ENCODE measurements at regions not wholly inside any gene's neighbourhood (a gene's known extent, or its start where the extent isn't known, plus 50 kb on each side); places are given as distances from the start of the nearest gene placed in this dataset.

GRCh38 chr4:188297873-188298272, 158.6 kb downstream of the TRIML1 start:
- DNase-seq (ENCODE audit: low read depth), result peak; percentile 40
- no peak overlapping the region for H3K4me3 ChIP-seq (ENCODE audit: low read length)
- TF ChIP-seq CTCF (IDR thresholded peaks at IDR 0.05; ENCODE audit: insufficient read depth, low read depth, low read length, missing control alignments), result no peak

- DNase-seq (ENCODE audit: low read depth), result no peak
- H3K4me3 ChIP-seq (ENCODE audit: low read length), result no peak overlapping the region
- TF ChIP-seq CTCF (IDR thresholded peaks at IDR 0.05; ENCODE audit: insufficient read depth, low read depth, low read length, missing control alignments), result no peak
Observed at GRCh38 chr4:188299161-188299560, 159.9 kb downstream of the TRIML1 start.

GRCh38 chr4:188300385-188300784, 161.1 kb downstream of the TRIML1 start:
- no peak for TF ChIP-seq CTCF (IDR thresholded peaks at IDR 0.05; ENCODE audit: insufficient read depth, low read depth, low read length, missing control alignments)
- no peak overlapping the region for H3K4me3 ChIP-seq (ENCODE audit: low read length)
- DNase-seq (ENCODE audit: low read depth), result no peak

GRCh38 chr4:188305690-188306089, 166.4 kb downstream of the TRIML1 start:
- H3K4me3 ChIP-seq (ENCODE audit: low read length), result no peak overlapping the region
- DNase-seq (ENCODE audit: low read depth), result no peak
- no peak for TF ChIP-seq CTCF (IDR thresholded peaks at IDR 0.05; ENCODE audit: insufficient read depth, low read depth, low read length, missing control alignments)

- no peak for TF ChIP-seq CTCF (IDR thresholded peaks at IDR 0.05; ENCODE audit: insufficient read depth, low read depth, low read length, missing control alignments)
Observed at GRCh38 chr4:188307591-188307990, 168.3 kb downstream of the TRIML1 start.

GRCh38 chr4:188308142-188308541, 168.9 kb downstream of the TRIML1 start:
- no peak for DNase-seq (ENCODE audit: low read depth)
- H3K4me3 ChIP-seq (ENCODE audit: low read length), result no peak overlapping the region
- no peak for TF ChIP-seq CTCF (IDR thresholded peaks at IDR 0.05; ENCODE audit: insufficient read depth, low read depth, low read length, missing control alignments)

More at GRCh38 chr4:188307591-188307990, 168.3 kb downstream of the TRIML1 start:
- H3K4me3 ChIP-seq (ENCODE audit: low read length), result no peak overlapping the region
- DNase-seq (ENCODE audit: low read depth), result no peak

GRCh38 chr4:188316391-188316790, 177.2 kb downstream of the TRIML1 start:
- TF ChIP-seq CTCF (IDR thresholded peaks at IDR 0.05; ENCODE audit: insufficient read depth, low read depth, low read length, missing control alignments), result no peak

More at GRCh38 chr4:188316391-188316790, 177.2 kb downstream of the TRIML1 start:
- DNase-seq (ENCODE audit: low read depth), result no peak
- no peak overlapping the region for H3K4me3 ChIP-seq (ENCODE audit: low read length)
